Head of caudate nucleus (tissue), 42 donors: ENCODE measurements at regions not wholly inside any gene's neighbourhood (a gene's known extent, or its start where the extent isn't known, plus 50 kb on each side); places are given as distances from the start of the nearest gene placed in this dataset.
A peak's percentile ranks its signal among the peaks of the same experiment; 100 is the strongest.

Experiments
- DNase-seq, 42 donors: peaks; one replicate each; pipeline versions ENCODE4 v3.0.0 to v3.0.0-alpha.2; 2020 to 2021; ENCODE audit warnings: mixed read lengths in 7 of 42
- intact Hi-C: fragments of 100-400 bp; cut with DNase I; formaldehyde crosslinking; loops from one replicate; pipeline ENCODE4 v1.15.0; 2022

DNA sequence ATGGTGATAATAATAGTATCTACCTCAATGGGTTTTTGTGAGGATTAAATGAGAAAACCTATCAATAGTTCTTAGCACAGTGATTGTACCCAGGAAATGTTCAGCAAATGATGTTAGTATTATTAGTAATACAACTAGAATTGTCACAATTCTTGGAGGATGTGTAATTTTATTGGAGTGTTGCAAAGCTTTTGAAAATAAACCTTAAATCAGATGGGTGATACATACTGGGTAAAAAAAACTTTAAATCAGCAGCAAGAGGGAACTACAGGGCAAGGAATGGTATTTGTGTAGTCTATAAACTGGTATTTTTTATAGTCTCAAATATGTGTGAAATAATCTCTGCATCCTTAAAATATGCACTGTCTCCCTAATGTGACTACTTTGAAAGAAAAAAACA is 371.6 kb downstream of the PIK3R1 start:
- intact Hi-C loops: no loop called here
- DNase-seq: no peak

DNA sequence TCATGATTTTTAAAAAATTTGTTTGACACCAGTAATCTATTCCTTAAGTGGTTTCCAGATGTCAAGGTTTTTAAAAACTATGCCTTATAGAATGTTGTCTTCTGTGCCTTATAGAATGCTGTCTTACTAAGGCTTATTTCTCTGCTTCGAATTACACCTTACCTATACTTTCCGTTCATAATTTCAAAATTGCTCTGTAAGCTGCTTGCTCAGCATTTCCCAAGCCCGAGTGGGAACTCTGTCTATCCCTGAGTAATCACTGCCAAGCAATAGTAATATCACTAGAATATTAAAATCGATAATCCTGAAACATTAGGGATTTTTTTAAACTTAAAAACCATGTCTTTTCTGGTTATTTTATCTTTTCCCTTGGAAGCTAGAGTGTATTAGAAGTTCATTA is 376.3 kb downstream of the PIK3R1 start:
- intact Hi-C loops: no loop called here
- DNase-seq: no peak

DNA sequence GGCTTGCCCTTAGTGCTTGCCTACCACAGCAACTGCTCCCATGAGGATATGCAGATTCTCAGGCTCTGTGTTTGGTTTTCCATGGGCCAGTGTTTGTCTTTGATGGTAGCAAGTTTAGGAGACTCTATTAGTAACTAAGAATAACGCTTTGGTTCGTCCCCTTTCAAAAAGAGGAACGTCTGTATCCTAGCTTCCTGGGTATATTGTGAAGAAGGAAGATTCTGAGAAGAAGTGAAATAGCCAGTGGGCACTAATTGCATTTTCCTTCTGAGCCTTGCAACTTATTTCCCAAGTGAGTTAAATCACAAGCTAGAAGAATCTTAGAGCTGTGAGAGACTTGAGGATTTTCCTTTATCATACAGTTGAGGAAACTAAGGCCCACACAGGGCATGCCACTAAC is 376.8 kb downstream of the PIK3R1 start:
- intact Hi-C loops: no loop called here
- DNase-seq: no peak

DNA sequence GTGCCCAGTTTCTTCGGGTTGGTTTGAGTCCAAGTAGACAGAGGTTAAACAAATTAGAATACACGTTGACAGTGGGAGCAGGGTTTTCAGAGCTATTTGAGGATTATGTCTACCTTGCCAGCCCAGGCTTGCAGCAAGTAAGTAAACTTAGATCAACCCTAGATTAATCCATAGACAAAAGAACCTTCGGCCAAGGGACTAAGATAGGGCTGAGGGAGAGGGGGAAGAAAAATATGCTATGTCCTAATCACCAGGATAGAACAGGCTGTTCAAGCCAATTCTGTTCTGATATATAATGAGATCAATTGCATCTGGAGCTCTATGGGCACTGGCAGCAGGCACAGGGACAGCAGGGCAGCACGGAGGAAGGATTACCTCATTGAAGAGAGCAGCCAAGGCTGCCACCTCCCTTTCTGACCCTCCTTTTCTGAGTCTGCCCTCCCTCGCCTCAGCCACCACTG is 377.7 kb downstream of the PIK3R1 start:
- intact Hi-C loops: no loop called here
- DNase-seq: no peak

DNA sequence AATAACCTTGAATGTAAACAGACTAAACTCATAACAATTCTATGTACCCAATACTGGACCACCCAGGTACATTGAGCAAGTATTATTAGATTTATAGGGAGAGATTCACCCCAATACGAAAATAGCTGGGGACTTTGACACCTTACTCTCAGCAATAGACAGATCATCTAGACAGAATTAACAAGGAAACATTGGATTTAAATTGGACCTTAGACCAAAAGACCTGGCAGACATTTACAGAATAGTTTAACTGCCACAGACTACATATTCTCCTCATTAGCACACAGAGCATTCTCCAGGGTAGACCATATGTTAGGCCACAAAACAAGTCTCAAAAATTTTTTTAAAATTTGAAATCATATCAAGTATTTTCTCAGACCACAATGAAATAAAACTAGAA is 397.4 kb downstream of the PIK3R1 start:
- no peak for DNase-seq
- intact Hi-C loops: no loop called here

DNA sequence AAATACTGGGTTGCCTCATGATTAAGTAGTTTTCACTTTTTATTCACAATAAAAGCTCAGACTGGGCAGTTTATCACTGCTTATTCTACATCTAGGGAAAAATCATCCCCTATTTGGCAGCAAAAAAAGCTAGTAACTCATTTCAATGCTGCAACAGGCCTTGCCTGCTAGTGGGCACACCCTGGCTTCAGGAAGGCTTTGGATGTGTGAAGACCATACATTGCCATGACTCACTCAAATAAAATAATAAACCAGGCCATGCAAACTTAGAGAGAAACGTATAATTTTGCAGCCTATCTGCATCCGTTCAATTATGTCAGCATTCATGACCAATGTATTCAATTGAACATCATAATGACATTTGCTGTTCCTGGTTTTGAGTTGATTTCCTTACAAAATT is 402.9 kb downstream of the PIK3R1 start:
- intact Hi-C loops: no loop called here
- no peak for DNase-seq

DNA sequence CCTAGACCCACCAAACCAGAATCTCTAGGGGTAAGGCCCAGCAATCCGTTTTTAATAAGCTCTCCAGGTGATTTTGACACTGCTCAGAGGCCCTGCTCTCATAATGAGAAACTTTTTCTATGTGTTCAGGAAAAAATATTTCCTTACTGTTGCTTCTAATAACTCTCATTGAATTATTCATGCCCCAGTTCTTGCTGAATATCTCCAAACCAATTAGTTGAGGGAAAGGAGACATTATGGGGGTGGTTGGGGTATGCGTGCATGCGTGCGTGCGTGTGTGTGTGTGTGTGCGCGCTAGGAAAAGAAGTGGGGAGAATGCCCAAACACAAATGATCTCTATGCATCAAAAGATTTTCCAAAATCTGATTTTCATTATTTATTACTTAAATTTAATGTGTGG is 411.4 kb downstream of the PIK3R1 start:
- intact Hi-C loops: no loop called here
- DNase-seq: peak in 6 of 42 donors; percentile 9 to 20 (median 18)

DNA sequence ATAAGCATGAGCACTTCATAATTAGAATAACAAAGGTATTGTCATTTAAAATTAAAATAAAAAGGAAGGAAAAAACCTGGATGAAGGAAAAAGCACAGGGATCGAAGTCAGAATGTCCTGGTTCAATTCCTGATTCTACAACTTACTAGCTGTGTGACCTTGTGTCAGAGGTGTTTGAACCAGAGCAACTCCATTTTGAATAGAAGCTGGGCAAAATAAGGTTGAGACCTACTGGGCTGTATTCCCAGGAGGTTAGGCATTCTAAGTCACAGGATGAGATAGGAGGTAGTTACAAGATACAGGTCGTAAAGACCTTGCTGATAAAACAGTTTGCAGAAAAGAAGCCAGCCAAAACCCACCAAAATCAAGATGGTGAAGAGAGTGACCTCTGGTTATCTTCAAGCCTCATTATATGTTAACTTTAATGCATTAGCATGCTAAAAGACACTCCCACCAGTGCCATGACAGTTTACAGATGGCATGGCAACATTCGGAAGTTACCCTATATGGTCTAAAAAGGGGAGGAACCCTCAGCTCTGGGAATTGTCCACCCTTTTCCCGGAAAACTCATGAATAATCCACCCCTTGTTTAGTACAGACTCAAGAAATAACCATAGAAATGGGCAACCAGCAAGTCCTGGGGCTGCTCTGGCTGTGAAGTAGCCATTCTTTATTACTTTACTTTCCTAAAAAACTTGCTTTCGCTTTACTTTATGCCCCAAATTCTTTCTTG is 412.7 kb downstream of the PIK3R1 start:
- DNase-seq: no peak
- intact Hi-C loops: no loop called here

DNA sequence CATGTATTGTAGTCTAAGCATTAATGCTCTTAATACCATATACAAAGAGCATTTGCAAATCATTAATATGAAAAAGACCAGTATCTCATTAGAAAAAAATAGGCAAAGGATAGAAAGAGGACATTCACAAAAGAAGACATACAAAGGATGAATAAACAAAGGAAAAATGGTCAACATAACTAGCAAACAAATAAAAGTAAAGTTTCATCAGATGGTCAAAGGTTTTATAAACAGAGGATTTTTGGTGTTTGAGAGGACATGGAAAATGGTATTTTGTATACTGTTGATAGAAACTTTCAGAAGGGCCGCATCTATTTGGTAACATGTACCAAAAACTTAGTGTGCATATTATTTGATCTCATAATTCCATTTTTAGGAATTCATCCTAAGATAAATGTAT is 414.8 kb downstream of the PIK3R1 start:
- DNase-seq: no peak
- intact Hi-C loops: no loop called here

DNA sequence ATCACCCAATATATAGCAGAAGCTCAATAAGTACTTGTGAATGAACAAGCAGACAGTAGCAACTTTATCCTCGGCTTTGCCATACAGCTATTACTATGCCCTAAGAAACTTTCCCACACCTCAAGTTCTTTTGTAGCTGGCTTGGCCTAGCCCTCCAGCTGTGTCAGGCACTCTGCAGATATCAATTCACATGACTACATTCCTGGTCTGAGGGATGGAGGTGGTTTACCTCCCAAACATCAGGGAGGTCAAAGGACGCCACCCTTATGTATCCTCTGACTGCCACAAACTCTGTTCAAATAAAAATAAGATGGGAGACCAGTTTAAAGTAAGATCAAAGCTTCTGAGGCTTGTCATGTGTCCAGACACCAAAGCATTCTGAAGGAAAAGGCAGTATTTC is 416.3 kb downstream of the PIK3R1 start:
- intact Hi-C loops: no loop called here
- no peak for DNase-seq

DNA sequence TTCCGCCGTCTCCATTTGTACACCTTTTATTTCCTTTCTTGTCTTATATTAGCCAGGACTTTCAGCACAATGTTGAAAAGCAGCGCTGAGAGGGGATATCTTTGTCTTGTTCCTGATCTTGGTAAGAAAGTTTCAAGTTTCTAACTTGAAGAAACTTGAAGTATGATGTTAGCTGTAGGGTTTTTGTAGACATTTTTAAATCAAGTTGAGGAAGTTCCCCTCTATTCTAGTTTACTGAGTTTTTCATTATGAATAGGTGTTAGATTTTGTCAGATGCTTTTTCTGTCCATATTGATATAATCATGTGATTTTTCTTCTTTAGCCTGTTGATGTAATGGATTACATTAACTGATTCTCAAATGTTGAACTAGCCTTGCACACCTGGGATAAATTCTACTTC is 425.7 kb downstream of the PIK3R1 start:
- DNase-seq: no peak
- intact Hi-C loops: no loop called here

DNA sequence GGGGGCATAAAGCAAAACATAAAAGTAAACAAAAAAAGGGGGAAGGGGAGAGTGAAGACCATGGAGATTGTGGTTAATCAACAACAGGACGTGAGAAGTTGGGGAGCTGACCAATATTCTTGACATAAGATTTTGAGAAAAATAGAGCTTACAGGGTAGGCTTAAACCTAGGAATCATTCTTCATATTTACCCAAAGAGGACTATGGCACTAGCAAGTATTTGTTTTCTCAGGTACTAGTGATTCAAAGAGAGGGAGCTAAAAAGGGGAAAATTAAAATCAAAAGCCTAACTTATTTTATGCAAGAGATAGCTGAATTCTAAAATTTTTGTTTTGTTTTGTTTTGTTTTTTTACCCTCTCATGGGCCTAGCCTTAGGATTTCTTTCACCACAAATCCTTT is 427.5 kb downstream of the PIK3R1 start:
- intact Hi-C loops: no loop called here
- no peak for DNase-seq

DNA sequence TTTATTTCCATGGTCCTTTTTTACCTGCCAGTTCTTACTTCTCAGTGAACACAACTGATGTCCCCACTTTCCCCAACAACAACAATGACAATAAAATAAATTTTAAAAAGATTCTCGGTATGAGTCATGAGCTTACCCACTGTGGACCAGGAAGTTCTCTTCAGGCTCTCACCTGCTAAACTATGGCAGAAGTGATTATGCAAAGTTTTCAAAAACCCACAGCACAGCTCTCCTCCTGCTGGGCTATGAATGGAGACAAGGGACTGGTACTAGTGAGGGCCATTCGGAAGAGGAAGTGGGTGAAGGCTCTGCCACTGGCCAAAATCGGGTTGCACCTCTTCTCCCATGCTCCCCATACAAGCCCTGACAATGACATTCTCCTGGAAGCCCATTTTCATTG is 429.4 kb downstream of the PIK3R1 start:
- no peak for DNase-seq
- intact Hi-C loops: no loop called here

DNA sequence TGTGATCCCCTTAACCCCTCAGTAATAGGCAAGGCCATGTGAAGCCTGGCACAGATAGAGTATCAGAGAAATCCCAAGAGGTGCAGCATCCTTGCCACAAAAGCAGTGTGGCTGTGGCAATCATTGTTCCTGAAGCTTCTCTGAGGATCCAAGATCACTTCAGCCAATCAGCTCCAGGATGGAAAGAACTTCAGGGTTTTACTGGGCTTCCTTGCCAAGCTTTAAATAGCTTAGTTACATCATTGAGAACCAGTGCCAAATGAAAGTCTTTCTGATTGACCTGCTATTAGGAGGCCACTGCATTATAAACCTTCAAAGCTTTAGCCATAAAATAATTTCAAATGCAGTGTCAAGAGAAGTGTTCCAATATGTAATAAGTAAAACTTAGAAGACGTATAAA is 430.6 kb downstream of the PIK3R1 start:
- intact Hi-C loops: no loop called here
- no peak for DNase-seq

DNA sequence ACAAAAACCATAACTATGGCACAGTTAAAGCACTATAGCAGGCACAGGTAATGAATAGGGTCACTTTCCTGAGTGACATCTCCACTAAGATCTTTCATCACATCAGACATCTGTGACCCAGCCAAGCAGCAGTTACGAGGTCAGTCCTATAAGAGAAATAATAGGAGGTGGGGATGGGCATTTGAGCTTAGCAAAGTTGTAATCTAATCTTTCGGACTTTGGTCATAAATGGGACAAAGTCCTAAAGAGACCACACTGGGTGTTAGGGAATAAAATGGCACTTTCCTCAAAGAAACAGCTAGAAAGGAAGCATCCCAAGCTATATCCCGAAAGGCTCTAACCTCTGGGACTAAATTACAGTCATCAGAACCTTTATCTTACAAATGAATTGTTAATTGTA is 432.2 kb downstream of the PIK3R1 start:
- DNase-seq: no peak
- intact Hi-C loops: no loop called here

DNA sequence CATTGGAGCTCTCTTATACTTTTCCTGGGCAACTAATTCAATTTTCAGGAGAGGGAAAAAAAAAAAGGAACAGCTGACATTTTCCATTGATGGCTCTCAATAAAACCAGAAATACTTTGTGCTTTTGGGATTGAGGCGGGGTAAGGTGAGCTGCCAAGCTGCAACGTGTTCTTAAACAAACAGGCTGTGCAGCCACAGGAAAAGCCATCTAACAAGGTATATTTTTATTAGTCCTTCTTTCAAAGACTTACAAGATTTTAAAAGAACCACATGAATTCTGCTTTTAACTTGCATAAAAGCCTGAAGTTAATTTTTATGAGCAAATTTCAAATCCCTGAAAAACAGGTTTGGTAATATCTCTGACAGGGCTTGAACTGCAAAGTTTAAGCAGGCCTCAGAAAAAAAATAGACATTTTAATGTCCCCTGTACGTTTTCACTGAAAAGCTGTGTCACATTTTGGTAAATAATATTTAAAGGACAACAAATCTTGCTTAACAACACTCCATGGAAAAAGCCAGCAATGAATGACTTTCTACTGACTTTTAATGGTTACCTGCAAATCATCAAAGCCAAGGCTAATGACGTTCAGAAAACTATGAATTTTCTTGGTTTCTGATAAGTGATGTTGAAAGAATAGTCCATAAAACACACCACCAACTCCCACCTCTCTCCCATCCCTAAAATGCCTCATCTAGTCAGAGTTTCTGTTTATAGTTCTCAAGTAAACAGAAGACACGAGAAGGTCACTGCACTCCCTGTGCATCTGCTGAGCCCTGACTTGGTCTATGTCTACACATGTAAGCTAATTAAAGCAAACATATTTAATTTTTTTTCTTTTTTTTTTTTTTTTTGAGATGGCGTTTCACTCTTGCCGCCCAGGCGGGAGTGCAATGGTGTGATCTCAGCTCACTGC is 433.6 kb downstream of the PIK3R1 start:
- no peak for DNase-seq
- intact Hi-C loops: no loop called here

DNA sequence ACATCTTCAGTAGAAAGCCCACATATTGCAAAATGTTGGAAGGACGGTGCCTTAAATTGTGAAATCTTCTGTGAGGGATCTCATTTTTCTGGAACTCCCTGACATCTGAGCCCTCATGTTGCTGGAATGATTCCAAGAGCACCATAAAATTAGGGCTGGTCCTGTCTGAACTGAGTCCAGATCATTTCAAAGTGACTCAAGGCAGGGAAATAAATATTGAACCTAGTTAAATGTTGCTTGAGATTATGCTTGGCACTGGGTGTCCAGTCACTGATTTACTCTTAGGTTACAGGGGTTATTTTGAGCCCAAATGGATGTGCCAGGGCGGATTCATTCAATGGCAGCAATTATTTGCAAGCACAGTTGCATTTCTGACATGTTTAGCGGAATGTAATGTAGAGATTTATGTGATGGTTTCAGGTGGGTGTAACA is 437.0 kb downstream of the PIK3R1 start:
- no peak for DNase-seq
- intact Hi-C loops: no loop called here

DNA sequence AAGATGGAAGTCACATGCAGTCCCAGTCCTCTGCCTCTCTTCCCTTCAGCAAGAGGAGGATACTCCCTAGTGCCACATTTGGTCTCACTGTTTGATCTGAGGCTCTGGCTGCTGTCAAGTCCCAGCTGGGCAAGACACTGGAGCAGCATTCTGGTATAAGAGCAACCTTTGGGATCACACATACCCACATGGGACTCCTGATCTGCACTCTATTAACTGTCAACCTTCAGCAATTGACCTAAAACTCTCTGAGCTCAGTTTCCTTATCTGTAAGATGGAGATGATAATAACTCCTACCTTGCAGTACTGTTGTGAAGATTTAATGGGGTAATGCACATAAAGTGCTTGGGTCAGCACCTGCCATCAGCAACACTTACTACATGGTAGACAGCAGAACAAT is 437.9 kb downstream of the PIK3R1 start:
- intact Hi-C loops: no loop called here
- no peak for DNase-seq

DNA sequence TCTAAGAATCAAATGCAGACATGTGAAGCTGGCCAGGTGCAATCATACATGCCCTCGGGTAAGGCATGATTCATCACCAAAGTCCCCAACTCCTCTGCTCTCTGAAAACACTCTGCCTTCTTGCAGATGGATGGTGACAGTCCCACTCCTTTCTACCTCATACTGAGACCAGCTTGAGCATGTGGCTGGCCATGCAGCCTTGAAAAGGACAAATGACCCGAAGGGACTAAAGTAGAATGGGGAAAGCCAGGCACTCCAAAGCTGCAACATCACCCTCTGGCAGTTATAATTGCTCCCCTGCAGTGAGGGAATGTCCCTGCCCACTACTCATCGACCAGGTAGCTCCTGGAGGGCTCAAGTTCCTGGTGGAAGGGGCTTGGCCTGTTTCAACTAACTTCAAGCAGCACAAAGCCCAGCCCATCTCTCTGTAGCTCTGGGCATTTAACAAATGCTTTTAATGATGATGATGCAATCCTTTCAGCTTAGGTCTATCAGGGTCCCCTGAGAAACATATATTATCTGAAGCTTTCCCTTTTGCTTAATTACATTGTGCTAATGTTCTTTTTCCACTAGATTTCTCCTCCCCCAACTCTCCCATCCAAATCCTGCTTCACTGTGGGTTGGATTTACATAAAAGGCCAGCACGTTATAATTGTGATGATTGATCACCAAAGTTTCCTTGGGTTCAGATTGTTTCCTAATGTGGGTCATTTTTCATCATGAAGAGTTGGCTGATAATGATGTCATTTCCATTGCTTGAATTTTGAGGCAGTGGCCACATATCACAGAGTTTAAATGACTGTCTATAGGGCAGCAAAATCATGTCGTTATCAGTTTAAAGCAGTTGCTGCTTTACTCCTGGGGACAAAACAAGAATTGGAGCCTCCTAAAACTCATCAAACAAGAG is 436.5 kb upstream of the SLC30A5 start:
- DNase-seq: no peak
- intact Hi-C loops: no loop called here
